OCI-LY7 (cell line): ENCODE measurements at regions not wholly inside any gene's neighbourhood (a gene's known extent, or its start where the extent isn't known, plus 50 kb on each side); places are given as distances from the start of the nearest gene placed in this dataset.

Experiments
- BruUV-seq: library from RNA; stranded (reverse); fragments of 400-500 nt; replicated peaks from 2 replicates; lab custom pipeline; 2021; lab: Mats Ljungman, UMichigan
- CTCF ChIA-PET: fragments of 300-600 bp; sonication (Branson Sonifier 250); formaldehyde crosslinking; loops from one replicate; lab custom pipeline; 2022; ENCODE audit warnings: antibody characterized with exemption; ENCODE audit not compliant: unreplicated experiment; lab: Charles Lee
- POLR2A ChIA-PET: fragments of 300-600 bp; sonication (Branson Sonifier 250); formaldehyde crosslinking; loops from one replicate; lab custom pipeline; 2022; ENCODE audit warnings: antibody characterized with exemption; lab: Charles Lee
- DNase-seq: peaks from one replicate; pipeline ENCODE4 v3.0.0-alpha.2; 2015; ENCODE audit warnings: low spot score
- H2AFZ ChIP-seq: fragments of 200-600 bp; sonication (generic), shearing (Covaris generic); 2 replicates; pipeline ENCODE4 v1.6.1; 2014; ENCODE audit warnings: mild to moderate bottlenecking, antibody characterized with exemption, low read length, moderate library complexity
- H3K27ac ChIP-seq: fragments of 200-600 bp; sonication (generic); 2 replicates; pipeline ENCODE4 v1.5.1; 2014; ENCODE audit warnings: mixed run types, low read depth, mild to moderate bottlenecking, moderate library complexity, low read length, inconsistent platforms; ENCODE audit not compliant: poor library complexity, severe bottlenecking
- H3K36me3 ChIP-seq: fragments of 200-600 bp; sonication (generic); 2 replicates; pipeline ENCODE4 v1.6.1; 2014; ENCODE audit warnings: mild to moderate bottlenecking, antibody characterized with exemption, low read length, moderate library complexity, mixed read lengths; ENCODE audit not compliant: insufficient read depth
- H3K4me1 ChIP-seq: fragments of 200-600 bp; sonication (generic); 2 replicates; pipeline ENCODE4 v1.5.1; 2014; ENCODE audit warnings: mild to moderate bottlenecking, low read length; ENCODE audit not compliant: insufficient read depth, poor library complexity, severe bottlenecking
- H3K4me2 ChIP-seq: fragments of 200-600 bp; sonication (generic); 2 replicates; pipeline ENCODE4 v1.6.1; 2014; ENCODE audit warnings: mild to moderate bottlenecking, low read length
- H3K4me3 ChIP-seq: fragments of 200-600 bp; sonication (generic); 2 replicates; pipeline ENCODE4 v1.5.1; 2014; ENCODE audit warnings: mild to moderate bottlenecking, low read depth, low read length; ENCODE audit not compliant: poor library complexity, severe bottlenecking
- H3K79me2 ChIP-seq: fragments of 200-600 bp; sonication (generic); 2 replicates; pipeline ENCODE4 v1.6.1; 2016; ENCODE audit warnings: low read depth, mild to moderate bottlenecking, low read length, moderate library complexity, mixed read lengths; ENCODE audit not compliant: insufficient read depth
- H3K9me2 ChIP-seq: fragments of 200-600 bp; sonication (generic); 2 replicates; pipeline ENCODE4 v1.6.1; 2016; ENCODE audit warnings: mild to moderate bottlenecking, low read length, mixed read lengths; ENCODE audit not compliant: insufficient read depth
- H3K9me3 ChIP-seq: fragments of 200-600 bp; sonication (generic); 2 replicates; pipeline ENCODE4 v1.6.1; 2014; ENCODE audit warnings: mild to moderate bottlenecking, mixed run types, low read length, mixed read lengths
- H4K20me1 ChIP-seq: fragments of 200-600 bp; sonication (generic); 2 replicates; pipeline ENCODE4 v1.6.1; 2014; ENCODE audit warnings: mild to moderate bottlenecking, antibody characterized with exemption, low read length, moderate library complexity, mixed read lengths; ENCODE audit not compliant: insufficient read depth
- CTCF ChIP-seq: fragments of 200-600 bp; sonication (generic); conservative IDR thresholded peaks from 2 replicates; pipeline ENCODE4 v1.5.1; 2014; ENCODE audit warnings: mild to moderate bottlenecking, antibody characterized with exemption, low read length, moderate library complexity, mixed read lengths
- EZH2phosphoT487 ChIP-seq: fragments of 200-600 bp; sonication (generic); IDR thresholded peaks from 2 replicates; pipeline ENCODE4 v1.6.1; 2018; ENCODE audit warnings: low read depth, borderline replicate concordance, mild to moderate bottlenecking, mixed run types, antibody characterized with exemption, low read length, moderate library complexity, mixed read lengths
- intact Hi-C: fragments of 100-400 bp; cut with micrococcal nuclease; formaldehyde crosslinking; loops from one replicate; pipeline ENCODE4 v1.10.0; 2022; ENCODE audit not compliant: unreplicated experiment

- no peak overlapping the region for H2AFZ ChIP-seq
- CTCF ChIA-PET = no interaction called here
- POLR2A ChIA-PET = interaction anchor here (1.2 kb wide), 1 partner anchor 12 kb away, joined by 6 read pairs; no protein-coding TSS in a partner anchor
- no peaks in the 10 kb centered on the region for H3K79me2 ChIP-seq
- no peaks in the 10 kb centered on the region for H3K9me3 ChIP-seq
- no peak overlapping the region for H3K27ac ChIP-seq
- TF ChIP-seq EZH2phosphoT487 (no peak), CTCF (no peak)
- no peak overlapping the region for H3K4me2 ChIP-seq
- H4K20me1 ChIP-seq = no peaks in the 10 kb centered on the region
- no TSS peak for BruUV-seq
- no peaks in the 10 kb centered on the region for H3K36me3 ChIP-seq
- no peak for DNase-seq
- intact Hi-C loops = no loop called here
- no peaks in the 10 kb centered on the region for H3K4me1 ChIP-seq
- no peaks in the 10 kb centered on the region for H3K9me2 ChIP-seq
- H3K4me3 ChIP-seq = no peak overlapping the region
These were observed 126.2 kb upstream of the VRK2 start for GRCh38 chr2:57920342-57920939.

- no peaks in the 10 kb centered on the region; the same call in 1 of the 2 replicates for H3K9me3 ChIP-seq
- H3K4me2 ChIP-seq = no peak overlapping the region
- ChIA-PET POLR2A (no interaction called here), CTCF (no interaction called here)
- H3K79me2 ChIP-seq = no peaks in the 10 kb centered on the region
- H3K4me3 ChIP-seq = no peak overlapping the region
- no peak overlapping the region for H3K27ac ChIP-seq
- no peak overlapping the region for H2AFZ ChIP-seq
- H3K4me1 ChIP-seq = no peaks in the 10 kb centered on the region
- no peak for DNase-seq
- BruUV-seq = no TSS peak
- no peaks in the 10 kb centered on the region for H3K9me2 ChIP-seq
- TF ChIP-seq EZH2phosphoT487 = no peak
- no peak for TF ChIP-seq CTCF
- intact Hi-C loops = no loop called here
- no peaks in the 10 kb centered on the region for H4K20me1 ChIP-seq
- no peaks in the 10 kb centered on the region for H3K36me3 ChIP-seq
These were observed 111.9 kb upstream of the VRK2 start for GRCh38 chr2:57934659-57935058.

GRCh38 chr2:57936216-57936615 is 110.4 kb upstream of the VRK2 start:
- ChIA-PET CTCF (no interaction called here), POLR2A (interaction anchor here (0.7 kb wide), 1 partner anchor 84 kb away, joined by 3 read pairs; no protein-coding TSS in a partner anchor)
- no peaks in the 10 kb centered on the region; the same call in 1 of the 2 replicates for H3K9me3 ChIP-seq
- H3K4me2 ChIP-seq = no peak overlapping the region
- no peaks in the 10 kb centered on the region for H3K9me2 ChIP-seq
- H4K20me1 ChIP-seq = no peaks in the 10 kb centered on the region
- no TSS peak for BruUV-seq
- H3K79me2 ChIP-seq = no peaks in the 10 kb centered on the region
- H3K4me3 ChIP-seq = no peak overlapping the region
- H2AFZ ChIP-seq = no peak overlapping the region
- DNase-seq = no peak
- no peak overlapping the region for H3K27ac ChIP-seq
- H3K4me1 ChIP-seq = no peaks in the 10 kb centered on the region
- TF ChIP-seq CTCF (no peak), EZH2phosphoT487 (no peak)
- H3K36me3 ChIP-seq = no peaks in the 10 kb centered on the region
- intact Hi-C loops = no loop called here
